NCI-H2029 (cell line): ENCODE measurements at regions not wholly inside any gene's neighbourhood (a gene's known extent, or its start where the extent isn't known, plus 50 kb on each side); places are given as distances from the start of the nearest gene placed in this dataset.

Experiments
- DNase-seq: peaks from one replicate; lab custom pipeline; 2025; lab: John Stamatoyannopoulos, UW

DNA sequence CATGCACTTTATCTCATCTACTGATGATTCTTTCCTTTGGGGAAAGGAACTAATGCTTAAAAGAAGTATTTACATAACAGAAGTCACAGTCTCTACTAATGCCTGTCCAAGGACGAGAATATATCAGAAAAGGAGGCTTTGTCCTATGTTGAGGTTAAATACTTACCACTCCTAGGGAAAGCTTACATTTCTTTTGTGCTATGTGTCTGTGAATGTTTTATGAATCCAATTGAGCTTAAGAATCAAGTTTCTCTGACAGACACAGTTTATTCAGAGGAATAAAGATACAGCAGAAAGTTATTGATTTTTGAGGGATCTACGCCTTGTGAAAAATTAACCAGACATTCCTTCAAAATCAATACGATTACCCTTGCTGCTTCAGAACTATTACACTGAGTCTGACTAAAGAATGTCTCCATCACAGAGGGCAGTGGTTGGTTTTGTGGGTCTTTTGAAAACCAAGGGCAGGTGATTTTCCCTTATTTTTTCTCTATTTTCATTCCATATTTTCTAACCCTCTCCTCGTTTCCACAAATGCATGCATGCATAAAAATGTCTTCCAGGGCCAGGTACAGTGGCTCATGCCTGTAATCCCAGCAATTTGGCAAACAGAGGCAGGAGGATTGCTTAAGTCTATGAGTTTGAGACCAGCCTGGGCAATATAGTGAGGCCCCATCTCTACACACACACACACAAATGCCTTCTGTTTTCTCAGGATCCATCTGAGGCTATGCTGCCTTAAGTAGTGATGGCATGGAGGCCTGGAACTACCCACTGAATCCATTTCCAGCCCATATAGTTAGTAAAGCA is 1095.1 kb downstream of the GALC start:
- DNase-seq = no peak

DNA sequence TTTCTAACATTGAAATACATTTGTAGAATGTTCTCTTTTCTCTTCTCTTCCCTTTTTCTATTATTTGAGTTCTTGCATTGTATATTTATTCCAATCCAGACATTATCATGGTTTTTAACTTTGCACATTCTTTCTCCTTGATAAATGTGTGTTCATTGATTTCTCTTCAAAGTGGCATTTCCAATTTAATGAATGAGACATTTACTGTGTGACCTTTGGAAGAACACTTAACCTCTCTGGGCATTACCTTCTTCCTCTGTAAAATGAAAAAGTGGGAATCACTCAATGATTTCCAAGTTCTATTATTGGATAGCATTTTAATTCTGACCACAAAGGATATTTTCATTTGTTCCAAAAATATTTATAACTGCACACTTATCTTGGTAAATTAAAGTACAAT is 1095.8 kb downstream of the GALC start:
- no peak for DNase-seq

DNA sequence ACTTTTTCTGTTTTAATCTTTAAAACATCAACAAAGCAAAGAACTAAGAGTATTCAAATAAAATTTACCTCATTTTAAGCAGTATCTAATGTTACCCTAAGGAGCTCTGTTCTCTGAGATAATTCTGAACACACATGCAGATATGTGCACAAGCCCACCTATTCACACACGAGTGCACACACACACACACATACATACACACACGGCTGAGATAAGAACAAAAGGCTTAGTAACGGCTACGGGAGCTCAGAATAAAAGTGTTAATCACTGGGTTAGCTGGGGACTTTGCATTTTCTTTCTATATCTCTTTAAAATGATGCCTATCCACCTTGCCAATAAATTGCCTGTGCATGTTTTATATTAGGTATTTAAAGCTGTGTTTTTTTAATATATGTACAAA is 1096.3 kb downstream of the GALC start:
- no peak for DNase-seq

DNA sequence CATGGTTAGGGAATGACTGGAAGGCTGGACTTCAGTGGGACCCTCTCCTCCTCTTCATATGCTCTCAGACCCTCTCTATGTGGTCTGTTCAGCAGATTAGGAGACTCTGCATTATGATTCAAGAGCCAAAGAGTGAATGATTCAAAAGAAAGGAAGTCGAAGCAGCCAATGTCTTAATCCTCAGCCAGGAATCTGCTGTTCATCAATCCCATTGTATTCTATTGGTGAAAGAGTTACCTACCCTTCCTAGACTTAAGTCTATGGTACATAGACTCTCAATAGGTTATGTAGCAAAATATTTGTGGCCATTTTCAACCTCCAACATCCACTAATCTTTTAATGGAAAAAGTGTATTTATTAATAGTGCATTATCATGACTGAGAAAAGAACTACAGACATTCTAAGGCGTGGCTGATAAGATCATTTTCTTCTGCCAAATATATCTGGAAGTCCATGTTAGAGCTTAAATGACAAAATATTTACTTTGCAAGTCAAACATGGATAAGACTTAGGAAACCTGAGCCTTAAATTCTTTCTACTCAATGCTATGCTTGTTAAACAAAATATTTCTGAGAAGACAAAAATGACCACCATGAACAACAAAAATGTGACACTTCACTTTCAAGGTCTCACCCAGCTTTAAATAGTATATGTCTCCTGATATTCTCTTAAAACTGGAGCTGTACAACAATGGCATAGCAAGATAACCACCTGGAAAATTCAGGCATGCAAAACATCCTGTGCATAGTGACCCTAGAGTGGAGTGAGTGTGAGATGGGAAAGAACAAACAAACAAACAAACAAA is 1100.6 kb downstream of the GALC start:
- DNase-seq = no peak

DNA sequence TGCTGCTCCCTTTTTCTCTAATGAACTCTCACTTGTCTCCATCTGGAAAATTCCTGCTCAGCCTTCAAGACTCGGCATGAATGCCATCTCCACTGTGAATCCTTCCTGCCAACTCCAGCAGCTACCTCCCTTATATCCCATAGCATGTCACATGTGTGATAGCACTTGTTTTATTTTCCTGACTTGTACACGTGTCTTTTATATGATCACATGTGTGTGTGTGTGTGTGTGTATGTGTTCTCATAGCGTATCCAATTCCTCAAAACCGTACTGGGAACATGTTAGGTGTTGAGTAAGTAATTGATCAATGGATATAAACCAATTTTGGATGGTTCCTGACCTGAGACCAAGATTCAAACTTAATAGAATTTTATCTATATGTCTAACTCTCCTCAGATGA is 1107.7 kb downstream of the GALC start:
- DNase-seq = no peak

DNA sequence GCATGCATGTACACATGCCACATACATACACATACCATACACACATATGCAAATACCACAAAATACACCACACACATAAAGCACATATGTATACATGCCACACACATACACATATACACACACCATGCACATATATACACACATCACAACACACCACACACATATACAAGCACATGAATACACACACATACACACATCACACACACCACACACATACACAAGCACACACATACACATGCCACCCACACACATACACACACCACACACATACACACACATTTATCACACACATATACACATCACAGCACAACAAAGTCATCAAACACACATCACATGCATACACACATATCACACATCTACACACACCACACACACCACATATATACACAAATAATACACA is 1108.5 kb downstream of the GALC start:
- no peak for DNase-seq

DNA sequence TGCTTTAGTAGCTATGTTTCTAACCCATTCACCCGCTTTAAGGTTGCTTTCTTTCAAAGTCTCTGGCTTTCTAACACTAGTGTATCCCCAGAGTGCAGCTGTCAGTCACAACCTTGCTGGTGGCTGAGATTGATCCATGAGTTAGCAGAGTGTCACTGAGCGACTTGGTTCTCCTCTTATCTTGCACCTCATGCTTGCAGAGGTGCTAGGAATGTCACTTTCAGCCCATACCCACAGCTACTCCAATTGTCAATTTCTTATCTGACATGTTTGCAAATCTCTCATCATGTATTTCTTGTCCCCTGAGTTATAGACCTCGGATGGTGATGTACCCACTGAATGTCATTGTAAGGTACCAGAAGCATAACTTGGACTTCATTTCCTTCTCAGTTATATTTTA is 1110.2 kb downstream of the GALC start:
- DNase-seq = no peak

DNA sequence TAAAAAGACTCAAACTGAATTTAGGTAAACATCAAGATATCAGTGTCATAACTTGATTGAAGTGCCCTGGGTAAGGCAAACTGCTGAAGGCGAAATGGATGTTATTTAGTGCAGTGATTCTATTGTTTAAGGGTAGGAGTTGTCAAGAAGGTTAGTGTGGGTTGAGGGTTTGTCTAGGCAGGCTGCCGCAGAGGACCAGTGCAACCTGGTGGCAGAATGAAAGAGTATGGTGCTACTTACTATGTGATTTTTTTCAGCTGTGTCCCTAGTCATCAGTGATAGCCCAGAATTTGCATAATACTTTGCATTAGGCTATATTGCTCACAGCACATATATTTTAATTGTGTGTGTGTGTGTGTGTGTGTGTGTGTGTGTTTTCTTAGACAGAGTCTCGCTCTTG is 1127.0 kb downstream of the GALC start:
- no peak for DNase-seq

DNA sequence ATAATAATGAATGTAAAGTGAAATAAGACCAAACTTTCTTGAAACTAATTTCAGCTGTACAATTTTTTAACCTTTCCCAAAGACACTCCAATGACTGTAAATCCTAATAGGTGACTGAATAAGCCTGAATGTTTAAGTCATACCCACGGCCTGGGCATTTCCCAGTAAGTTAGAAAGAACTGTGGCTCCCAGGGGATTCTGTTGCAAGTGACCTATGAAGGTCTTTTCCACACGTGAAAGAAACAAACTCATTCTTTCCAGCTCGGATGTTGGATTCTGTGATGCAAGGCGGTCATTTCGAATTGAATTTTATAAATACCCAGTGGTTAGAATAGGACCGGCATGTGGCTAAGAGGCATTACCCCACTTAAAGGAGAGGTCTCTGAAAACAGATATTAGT is 1134.4 kb downstream of the GALC start:
- DNase-seq = no peak

DNA sequence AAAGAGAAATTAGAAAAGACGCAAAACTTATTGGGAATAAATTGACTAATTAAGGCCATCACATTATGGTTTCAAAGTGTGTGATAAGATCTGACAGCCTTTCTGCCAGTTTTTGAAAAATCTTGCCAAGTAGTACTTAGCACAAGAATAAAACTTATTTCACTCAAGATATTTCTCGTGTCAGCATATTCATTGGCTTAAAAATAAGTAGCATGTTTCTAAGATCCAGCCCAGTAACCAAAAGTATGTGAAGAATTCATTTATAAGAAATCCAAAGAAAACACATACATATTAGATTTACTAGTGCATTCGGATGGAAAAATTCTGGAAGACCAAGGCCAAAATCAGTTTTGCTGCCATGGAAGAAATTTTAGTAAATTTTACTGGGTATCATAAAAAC is 1135.0 kb downstream of the GALC start:
- no peak for DNase-seq

DNA sequence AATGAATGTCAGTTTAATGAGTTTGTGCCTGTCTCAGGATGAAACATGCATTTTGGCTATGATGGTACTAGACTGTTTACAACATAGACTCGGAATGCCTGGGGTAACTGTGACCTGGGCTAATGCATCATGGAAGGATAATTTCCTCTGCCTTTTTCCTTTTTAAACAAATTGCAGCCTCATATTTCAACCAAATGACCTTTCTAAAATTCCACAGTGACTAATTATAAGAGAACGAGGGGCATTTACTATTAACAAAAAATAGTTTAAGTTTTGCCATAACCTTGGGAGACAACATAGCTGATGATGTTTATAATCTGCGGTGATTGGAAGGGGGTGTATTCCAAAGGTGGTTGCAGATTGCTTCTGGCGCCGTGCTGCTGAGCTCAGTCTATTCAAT is 1140.5 kb downstream of the GALC start:
- no peak for DNase-seq

DNA sequence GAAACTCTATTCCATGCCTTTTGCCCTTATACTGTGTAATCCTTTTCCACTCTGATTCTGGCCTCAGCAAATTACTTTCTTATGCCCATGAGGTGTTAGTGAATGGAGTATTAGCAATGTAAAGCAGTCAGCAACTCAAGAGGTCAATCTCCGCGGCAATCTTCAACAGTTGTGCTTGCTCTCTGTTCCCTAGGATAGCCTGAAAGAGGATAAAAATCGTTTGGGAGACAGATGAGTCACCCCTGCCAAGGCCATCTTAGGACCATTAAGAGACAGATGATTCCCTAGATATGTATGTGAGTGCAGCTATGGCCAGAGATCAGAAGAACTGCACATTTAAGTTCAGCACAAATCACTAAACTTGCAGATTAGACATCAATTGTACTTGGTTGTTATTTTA is 1145.8 kb downstream of the GALC start:
- DNase-seq = no peak

DNA sequence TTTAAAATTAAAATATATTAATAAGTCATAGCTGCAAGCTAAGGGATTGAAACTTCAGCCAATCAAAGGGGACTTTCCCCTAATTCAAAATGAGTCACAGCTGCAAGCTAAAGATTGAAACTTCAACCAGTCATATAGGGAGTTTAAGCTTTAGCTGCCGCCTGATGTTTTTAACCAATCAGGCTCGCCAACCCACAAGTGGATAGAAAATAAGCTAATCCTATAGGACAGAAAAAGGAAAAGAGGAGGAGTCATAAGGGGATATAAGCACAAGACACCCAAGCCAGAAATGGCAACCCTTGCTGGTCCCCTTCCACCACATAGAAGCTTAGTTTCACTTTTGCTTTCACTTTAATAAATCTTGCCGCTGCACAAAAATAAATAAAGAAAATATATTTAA is 1154.6 kb downstream of the GALC start:
- DNase-seq = peak; percentile 4

DNA sequence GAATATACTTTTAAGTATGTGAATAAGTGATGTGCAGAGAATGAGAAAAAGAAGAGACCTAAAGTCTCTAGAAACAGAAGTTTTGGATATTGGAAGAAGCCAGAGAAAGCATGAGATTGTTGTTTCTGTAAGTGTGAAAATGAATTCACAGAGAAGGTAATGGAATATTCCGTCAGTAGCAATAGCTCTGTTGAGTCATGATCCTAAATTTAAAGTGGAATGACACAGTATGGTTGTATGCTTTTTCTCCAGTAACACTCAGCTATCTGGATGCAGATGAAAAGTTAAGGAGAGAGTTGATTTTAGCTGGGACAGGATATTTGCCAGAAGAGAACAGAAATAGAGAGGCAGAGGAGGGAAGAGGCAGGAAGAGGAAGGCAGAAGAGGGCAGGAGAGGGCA is 1166.3 kb downstream of the GALC start:
- no peak for DNase-seq

DNA sequence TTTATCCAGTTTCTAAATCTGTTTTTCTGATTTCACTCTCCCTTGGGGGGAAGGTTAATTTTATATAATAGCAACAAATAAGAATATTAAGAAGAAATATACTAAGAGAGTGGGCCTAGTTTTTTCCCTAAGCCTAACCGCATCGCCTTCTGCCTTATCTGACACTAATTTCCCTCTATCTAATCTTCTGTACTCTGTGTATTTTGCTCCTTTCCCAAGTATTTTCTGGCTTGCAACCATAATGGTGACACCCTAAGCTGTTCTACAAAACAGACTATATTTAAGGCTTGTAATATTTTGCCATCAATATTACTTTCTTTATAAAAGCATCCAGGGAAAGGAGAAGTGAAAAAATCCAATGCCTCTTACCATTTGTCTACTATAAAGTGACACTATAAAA is 1168.8 kb downstream of the GALC start:
- DNase-seq = no peak

DNA sequence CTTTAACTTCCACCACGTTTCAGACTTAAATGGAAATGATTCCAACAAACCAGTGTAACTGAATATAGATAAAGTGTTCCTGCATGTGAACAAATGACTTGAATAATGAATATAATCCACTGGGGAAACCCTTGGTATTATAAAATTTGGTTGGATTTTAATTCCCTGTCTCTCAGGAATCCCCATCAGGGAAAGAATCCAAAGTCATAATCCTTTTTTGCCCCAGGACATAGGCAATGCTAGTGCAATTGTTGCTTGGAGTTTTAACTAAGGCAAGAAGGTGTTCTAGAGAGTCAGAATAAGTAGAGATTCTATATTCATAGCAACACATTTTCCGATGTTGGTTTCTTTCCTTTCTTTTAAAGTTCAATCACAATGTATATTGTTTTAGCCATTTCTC is 1169.4 kb downstream of the GALC start:
- no peak for DNase-seq

DNA sequence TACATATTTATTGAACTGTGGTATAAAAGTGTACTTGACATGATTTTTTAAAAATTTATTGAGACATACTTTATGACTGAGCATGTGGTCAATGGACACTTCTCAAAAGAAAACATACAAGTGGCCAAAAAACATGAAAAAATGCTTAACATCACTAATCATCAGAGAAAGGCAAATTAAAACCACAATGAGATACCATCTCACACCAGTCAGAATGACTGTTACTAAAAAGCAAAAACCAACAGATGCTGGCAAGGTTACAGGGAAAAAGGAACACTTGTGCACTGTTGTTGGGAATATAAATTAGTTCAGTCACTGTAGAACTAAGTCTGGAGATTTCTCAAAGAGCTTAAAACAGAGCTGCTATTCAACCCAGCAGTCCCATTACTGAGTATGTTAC is 1177.6 kb downstream of the GALC start:
- DNase-seq = no peak

DNA sequence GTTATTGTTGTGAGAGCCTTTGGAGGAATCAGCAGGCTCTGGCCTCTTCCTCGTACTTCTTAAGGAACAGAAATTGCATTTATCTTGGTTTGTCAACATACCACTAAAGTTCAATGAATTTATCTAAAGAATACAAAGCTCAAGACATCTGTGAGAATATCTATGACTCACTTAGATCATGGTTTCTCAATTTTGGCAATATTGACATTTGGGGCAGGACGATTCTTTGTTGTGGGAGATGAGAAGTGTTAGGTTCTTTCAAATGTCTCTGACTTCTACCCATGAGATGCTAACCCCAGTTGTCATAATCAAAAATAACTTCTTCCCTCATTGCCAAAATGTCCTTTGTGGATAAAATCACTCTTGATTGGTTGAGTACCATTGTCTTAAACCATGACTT is 1190.3 kb downstream of the GALC start:
- no peak for DNase-seq

DNA sequence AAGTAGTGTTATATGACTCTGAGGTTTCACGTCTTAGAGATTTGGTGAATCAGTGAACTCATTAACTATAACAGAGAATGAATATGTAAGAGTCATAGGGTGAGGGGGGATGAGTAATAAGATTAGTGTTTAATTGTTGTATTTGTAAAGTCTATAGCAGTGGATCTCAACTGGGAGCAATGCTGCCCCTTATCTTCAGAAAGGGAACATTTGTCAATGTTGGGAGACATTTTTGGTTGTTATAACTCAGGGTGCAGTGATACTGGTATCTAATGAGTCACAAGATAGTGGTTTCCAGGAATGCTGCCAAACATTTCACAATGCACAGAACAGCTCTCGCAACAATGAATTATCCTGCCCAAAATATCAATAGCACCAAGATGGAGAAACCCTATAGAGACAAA is 1193.7 kb downstream of the GALC start:
- DNase-seq = no peak

DNA sequence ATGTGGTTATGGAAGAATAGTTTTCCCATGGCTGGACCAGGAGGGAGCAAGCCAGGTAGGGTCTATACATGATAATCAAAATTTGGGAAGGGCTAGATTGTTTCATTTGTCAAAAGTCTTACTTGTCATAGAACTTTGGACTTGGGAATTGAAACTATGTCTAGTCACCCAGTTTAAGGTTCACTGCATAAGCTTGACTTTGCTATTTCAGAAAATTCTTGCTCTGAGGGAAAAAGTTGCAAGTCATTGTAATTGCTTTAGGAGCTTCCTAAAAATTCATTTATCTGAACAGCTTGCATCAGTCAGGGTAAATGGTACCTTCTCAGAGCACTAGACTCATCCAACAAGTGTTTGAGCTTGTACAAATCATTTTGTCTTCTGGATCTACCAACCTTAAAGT is 1194.7 kb downstream of the GALC start:
- DNase-seq = no peak

DNA sequence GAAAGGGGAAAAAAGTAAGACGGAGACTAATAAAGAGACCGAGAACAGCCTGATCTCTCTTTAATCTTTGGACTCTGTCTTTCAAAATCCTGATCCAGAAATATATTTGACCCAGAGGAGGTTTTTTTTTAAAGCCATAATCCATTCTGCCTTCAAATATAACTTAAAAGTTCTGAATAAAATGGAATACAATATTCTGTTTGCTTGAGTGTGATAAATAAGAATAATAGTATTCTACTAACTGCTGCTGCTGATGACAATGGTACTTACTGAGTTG is 1196.0 kb downstream of the GALC start:
- DNase-seq = no peak

DNA sequence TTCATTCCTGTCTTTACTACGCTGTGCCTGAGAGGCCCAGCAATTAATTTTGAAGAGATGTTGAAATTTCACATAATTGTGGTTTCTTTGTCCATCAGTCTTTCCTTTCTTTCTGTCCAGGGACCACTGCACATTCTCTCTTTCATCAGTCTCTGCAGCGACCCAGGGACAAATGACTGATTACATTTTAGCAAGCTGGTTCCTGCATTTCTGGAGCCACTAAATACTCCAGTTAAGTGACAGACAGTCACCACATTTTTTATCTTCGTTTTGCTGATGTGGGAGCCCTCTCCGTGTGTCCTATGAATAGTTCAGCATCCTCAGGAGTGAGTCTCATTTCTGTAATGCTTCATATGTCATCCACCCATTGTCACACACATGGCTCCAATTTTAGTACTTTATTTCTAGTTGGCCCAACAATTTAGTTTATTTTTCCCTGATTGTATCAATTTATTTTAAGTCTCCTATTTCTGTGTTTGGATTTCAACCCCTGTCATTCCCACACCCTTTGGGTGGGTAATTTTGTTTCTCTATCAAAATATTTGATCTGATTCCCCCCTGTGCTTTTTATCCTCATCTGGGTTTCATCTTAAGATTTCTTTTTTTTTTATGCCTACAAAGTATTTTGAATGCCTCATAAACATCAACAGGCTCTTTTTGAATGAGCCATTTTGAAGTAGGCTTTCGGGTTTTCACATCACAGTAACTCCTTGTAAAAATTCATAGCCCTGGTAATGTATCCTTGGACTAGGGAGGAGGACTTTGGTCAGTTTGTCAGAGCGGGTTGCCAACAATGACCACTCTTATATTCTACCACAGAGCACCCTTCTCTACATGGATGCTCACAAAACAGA is 1196.5 kb downstream of the GALC start:
- DNase-seq = no peak

DNA sequence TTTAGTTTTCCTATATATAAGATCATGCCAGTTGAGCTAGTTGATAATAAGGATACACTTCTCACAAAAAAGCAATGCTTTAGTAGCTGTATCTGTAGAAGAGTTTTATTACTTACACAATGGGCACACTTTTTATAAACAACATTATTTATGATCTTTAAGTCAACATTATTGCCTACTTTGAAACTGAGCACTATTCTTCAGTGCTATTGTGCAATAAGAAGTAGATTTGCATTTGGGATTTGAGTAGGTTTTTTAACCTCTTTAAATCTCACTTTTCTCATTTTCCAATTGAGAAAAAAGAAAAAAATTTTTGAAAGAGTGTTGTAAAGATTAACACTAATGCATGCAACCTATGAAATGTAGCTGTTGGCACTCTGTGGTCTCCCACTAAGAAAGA is 1198.3 kb downstream of the GALC start:
- no peak for DNase-seq
